NOMO-1 (cell line): ENCODE measurements at regions not wholly inside any gene's neighbourhood (a gene's known extent, or its start where the extent isn't known, plus 50 kb on each side); places are given as distances from the start of the nearest gene placed in this dataset.
"Not testable (repeated sequence)": the region's sequence is repeated elsewhere in the genome, so short reads cannot be mapped to it uniquely, and the experiment has no call there.

ENCODE experiments used
- DNase-seq, 2 experiments: peaks; one replicate each; lab custom pipeline; 2025; ENCODE audit not compliant: unreplicated experiment in 2 of 2; lab: John Stamatoyannopoulos, UW

DNA sequence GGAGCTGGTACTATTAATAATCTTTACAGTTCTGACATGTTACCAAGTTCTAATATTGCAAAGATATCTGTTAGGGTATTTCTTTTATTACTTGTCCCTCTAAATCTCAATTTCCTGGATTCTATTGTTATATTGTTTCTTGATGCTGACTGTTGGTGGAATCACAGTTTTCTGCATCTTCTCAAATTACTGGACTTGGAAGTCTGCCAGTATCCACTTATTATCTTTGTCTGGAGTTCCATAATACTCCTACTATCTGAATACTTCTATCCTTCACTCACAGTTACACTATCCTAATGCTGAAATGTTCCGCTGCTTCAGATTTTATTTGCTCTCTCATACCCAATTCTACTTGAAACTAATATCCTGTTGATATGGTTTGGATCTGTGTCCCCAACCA lies 1985.7 kb upstream of the PRR20A start:
- DNase-seq, result no peak

GRCh38 chr13:55159765-55160164 lies 1981.0 kb upstream of the PRR20A start:
- DNase-seq, result no peak

- no peak for DNase-seq
These were observed 1979.9 kb upstream of the PRR20A start for GRCh38 chr13:55160867-55161266.

GRCh38 chr13:55178582-55178981 lies 1962.1 kb upstream of the PRR20A start:
- DNase-seq, result not testable (repeated sequence)

- DNase-seq, result no peak
These were observed 1949.7 kb upstream of the PRR20A start for GRCh38 chr13:55190996-55191395.

DNA sequence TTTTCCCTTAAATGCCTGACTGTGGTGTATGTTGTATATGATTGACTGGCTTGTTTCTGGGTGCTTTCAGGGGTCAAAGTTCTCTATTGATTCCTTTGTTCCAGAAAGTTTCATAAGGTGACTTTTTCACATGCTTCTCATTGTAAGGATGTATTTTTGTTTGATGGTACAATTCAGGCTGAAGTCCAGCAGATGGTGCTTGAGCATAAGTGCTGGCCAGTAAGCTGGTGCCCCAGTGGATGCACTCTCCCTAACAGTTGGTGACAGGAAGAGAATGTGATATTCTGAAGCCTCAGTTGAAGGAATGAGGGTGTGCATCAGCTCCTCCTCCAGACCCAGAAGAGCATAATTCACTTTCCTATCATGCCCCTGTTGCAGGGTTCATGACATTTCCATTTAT lies 1941.6 kb upstream of the PRR20A start:
- DNase-seq, result no peak

GRCh38 chr13:55214841-55215345 lies 1925.8 kb upstream of the PRR20A start:
- no peak for DNase-seq

- DNase-seq, result no peak
These were observed 1921.2 kb upstream of the PRR20A start for GRCh38 chr13:55219538-55219937.

DNA sequence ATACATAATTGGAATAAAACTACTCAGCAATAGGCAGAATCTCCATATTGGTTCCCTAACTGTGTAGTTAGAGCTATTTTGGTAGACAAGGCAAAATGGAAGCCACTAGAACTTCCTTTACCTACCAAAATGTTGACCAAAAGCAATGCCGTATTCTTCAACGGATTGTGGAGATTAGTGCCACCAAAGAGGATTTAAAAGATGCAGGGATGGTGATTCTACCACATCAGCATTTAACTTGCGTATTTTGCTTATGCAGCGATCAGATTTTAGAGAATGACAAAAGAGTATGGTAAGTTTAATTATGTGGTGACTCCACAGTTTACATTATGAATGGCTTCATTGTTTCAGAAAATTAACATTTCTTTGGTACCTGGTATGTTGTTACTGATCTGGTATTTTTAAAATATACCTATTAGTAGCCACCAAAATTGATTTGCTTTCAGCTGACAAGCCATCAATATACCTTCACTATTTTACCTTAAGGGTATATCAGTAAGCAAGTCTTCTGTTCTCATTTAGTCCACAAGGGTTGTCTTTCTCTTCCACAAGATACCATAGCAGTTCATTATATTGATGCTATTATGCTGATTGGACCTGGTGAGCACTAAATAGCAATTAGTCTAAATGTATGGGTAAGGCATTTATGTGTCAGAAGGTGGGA lies 1910.7 kb upstream of the PRR20A start:
- no peak for DNase-seq

GRCh38 chr13:55230570-55230908 lies 1910.2 kb upstream of the PRR20A start:
- no peak for DNase-seq

DNA sequence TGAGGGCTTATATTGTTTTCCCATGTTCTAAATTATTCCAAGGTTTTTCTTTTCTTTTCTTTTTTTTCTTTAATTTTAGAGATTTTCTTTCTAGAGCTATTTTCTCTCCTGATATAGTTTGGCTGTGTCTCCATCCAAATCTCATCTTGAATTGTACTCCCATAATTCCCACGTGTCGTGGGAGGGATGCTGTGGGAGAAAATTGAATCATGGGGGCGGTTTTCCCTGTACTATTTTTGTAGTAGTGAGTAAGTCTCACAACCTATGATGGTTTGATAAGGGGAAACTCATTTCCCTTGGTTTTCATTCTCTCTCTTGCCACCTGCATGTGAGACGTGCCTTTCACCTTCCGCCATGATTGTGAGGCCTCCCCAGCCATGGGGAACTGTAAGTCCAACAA lies 1906.4 kb upstream of the PRR20A start:
- DNase-seq, result no peak

- DNase-seq, result peak in 1 of 2 experiments; percentile 37
These were observed 1895.6 kb upstream of the PRR20A start for GRCh38 chr13:55245005-55245644.

- DNase-seq, result no peak
These were observed 1885.5 kb upstream of the PRR20A start for GRCh38 chr13:55255236-55255635.

GRCh38 chr13:55263045-55263444 lies 1877.7 kb upstream of the PRR20A start:
- peak; percentile 25 to 31 for DNase-seq

GRCh38 chr13:55266644-55267043 lies 1874.1 kb upstream of the PRR20A start:
- no peak for DNase-seq

- no peak for DNase-seq
These were observed 1842.5 kb upstream of the PRR20A start for GRCh38 chr13:55298201-55298600.

- DNase-seq, result no peak
These were observed 1838.2 kb upstream of the PRR20A start for GRCh38 chr13:55302568-55302967.

GRCh38 chr13:55307909-55308308 lies 1832.8 kb upstream of the PRR20A start:
- DNase-seq, result no peak

DNA sequence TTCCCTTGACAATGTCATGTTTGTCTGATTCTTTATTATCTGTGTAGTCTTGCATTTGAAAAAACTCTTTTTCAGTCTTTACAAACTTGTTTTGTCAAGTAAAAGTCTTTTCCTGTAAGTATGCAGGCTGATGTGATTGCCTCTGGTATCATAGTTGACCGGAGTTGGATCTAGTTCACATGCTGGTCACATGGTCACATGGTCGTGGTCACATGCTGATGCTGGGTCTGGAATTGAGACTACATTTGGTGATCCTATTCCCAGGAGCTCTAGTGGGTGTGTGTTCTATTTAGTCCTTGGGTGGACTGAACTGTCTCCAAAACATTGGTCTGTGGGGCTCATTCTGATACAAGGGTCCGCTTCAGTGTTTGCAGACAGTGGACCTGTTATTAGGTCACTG lies 1798.8 kb upstream of the PRR20A start:
- no peak for DNase-seq

- no peak for DNase-seq
These were observed 1795.5 kb upstream of the PRR20A start for GRCh38 chr13:55345224-55345623.

GRCh38 chr13:55347528-55347927 lies 1793.2 kb upstream of the PRR20A start:
- DNase-seq, result no peak

DNA sequence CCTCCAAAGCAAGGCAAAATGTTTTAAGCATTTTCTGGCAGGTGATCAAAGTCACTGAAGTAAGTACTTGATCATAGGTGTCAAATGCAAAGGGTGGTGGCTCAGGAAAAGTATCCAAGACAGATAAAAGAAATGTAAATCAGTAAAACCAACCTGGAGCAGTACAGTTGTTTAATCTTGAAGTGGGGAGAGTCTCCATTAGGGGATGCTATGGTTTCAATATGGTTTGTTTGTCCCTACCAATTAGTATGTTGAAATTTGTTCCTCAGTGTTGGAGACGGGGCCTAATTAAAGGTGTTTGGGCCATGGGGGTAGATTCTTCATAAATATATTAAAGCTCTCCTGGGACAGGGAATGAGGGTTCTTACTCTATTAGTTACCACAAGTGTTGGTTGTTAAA lies 1781.7 kb upstream of the PRR20A start:
- DNase-seq, result no peak

GRCh38 chr13:55361141-55361540 lies 1779.6 kb upstream of the PRR20A start:
- no peak for DNase-seq
